HG03432 (cell line): ENCODE measurements at regions not wholly inside any gene's neighbourhood (a gene's known extent, or its start where the extent isn't known, plus 50 kb on each side); places are given as distances from the start of the nearest gene placed in this dataset.
"Not testable (repeated sequence)": the region's sequence is repeated elsewhere in the genome, so short reads cannot be mapped to it uniquely, and the experiment has no call there.

ENCODE experiments used
- ATAC-seq: cut with Tn5 transposase; IDR thresholded peaks from one replicate; pipeline ENCODE4 v1.9.1; 2021; ENCODE audit warnings: mild to moderate bottlenecking, moderate library complexity; ENCODE audit not compliant: unreplicated experiment

GRCh38 chr16:59690216-59690615 is 956.1 kb upstream of the GOT2 start:
- no peak for ATAC-seq

- no peak for ATAC-seq
These were observed 953.9 kb upstream of the GOT2 start for GRCh38 chr16:59688006-59688405.

GRCh38 chr16:59686405-59686804 is 952.3 kb upstream of the GOT2 start:
- ATAC-seq: no peak

GRCh38 chr16:59684911-59685310 is 950.8 kb upstream of the GOT2 start:
- ATAC-seq: no peak

- no peak for ATAC-seq
These were observed 949.6 kb upstream of the GOT2 start for GRCh38 chr16:59683709-59684108.

- no peak for ATAC-seq
These were observed 931.6 kb upstream of the GOT2 start for GRCh38 chr16:59665618-59666220.

GRCh38 chr16:59658572-59658971 is 924.5 kb upstream of the GOT2 start:
- no peak for ATAC-seq

- ATAC-seq: no peak
These were observed 920.9 kb upstream of the GOT2 start for GRCh38 chr16:59655031-59655430.

- ATAC-seq: no peak
These were observed 920.3 kb upstream of the GOT2 start for GRCh38 chr16:59654455-59654854.

GRCh38 chr16:59651662-59652061 is 917.5 kb upstream of the GOT2 start:
- no peak for ATAC-seq

- ATAC-seq: no peak
These were observed 911.1 kb upstream of the GOT2 start for GRCh38 chr16:59645194-59645593.

GRCh38 chr16:59635674-59636073 is 901.6 kb upstream of the GOT2 start:
- ATAC-seq: no peak

GRCh38 chr16:59634951-59635350 is 900.8 kb upstream of the GOT2 start:
- no peak for ATAC-seq

- no peak for ATAC-seq
These were observed 900.0 kb upstream of the GOT2 start for GRCh38 chr16:59634004-59634579.

GRCh38 chr16:59632276-59632855 is 898.2 kb upstream of the GOT2 start:
- ATAC-seq: no peak

GRCh38 chr16:59624381-59624780 is 890.3 kb upstream of the GOT2 start:
- not testable (repeated sequence) for ATAC-seq

- no peak for ATAC-seq
These were observed 880.5 kb upstream of the GOT2 start for GRCh38 chr16:59614466-59615240.

GRCh38 chr16:59612910-59613620 is 878.9 kb upstream of the GOT2 start:
- not testable (repeated sequence) for ATAC-seq

GRCh38 chr16:59612094-59612493 is 878.0 kb upstream of the GOT2 start:
- no peak for ATAC-seq

- no peak for ATAC-seq
These were observed 877.4 kb upstream of the GOT2 start for GRCh38 chr16:59611556-59611955.

- no peak for ATAC-seq
These were observed 871.6 kb upstream of the GOT2 start for GRCh38 chr16:59605706-59606105.
